Bronchial epithelial cell (primary cell): ENCODE measurements at regions not wholly inside any gene's neighbourhood (a gene's known extent, or its start where the extent isn't known, plus 50 kb on each side); places are given as distances from the start of the nearest gene placed in this dataset.

Experiments used
- DNase-seq: peaks from one replicate; pipeline ENCODE4 v3.0.0-alpha.2; 2010; ENCODE audit warnings: low read depth
- FAIRE-seq: peaks from 2 replicates; lab custom pipeline; 2011; peaks lifted over from hg19 to GRCh38; lab: Jason Lieb, UNC
- H3K27me3 ChIP-seq: 2 replicates; pipeline ENCODE4 v1.5.1; 2011; ENCODE audit warnings: low read length; ENCODE audit not compliant: control insufficient read depth, insufficient read depth
- H3K36me3 ChIP-seq: 2 replicates; pipeline ENCODE4 v1.5.1; 2011; ENCODE audit warnings: low read length; ENCODE audit not compliant: control insufficient read depth, insufficient read depth
- H3K4me3 ChIP-seq: 2 replicates; pipeline ENCODE4 v1.5.1; 2011; ENCODE audit warnings: mild to moderate bottlenecking, low read depth, low read length, control low read depth
- TF ChIP-seq, protein P1 (sequence below): IDR thresholded peaks from 2 replicates; pipeline ENCODE4 v1.5.1; 2011; ENCODE audit warnings: mild to moderate bottlenecking, moderate library complexity, low read length, control low read depth, inconsistent platforms; ENCODE audit not compliant: insufficient read depth, severe bottlenecking

- no peaks in the 10 kb centered on the region for H3K27me3 ChIP-seq
- TF ChIP-seq, protein P1, sequence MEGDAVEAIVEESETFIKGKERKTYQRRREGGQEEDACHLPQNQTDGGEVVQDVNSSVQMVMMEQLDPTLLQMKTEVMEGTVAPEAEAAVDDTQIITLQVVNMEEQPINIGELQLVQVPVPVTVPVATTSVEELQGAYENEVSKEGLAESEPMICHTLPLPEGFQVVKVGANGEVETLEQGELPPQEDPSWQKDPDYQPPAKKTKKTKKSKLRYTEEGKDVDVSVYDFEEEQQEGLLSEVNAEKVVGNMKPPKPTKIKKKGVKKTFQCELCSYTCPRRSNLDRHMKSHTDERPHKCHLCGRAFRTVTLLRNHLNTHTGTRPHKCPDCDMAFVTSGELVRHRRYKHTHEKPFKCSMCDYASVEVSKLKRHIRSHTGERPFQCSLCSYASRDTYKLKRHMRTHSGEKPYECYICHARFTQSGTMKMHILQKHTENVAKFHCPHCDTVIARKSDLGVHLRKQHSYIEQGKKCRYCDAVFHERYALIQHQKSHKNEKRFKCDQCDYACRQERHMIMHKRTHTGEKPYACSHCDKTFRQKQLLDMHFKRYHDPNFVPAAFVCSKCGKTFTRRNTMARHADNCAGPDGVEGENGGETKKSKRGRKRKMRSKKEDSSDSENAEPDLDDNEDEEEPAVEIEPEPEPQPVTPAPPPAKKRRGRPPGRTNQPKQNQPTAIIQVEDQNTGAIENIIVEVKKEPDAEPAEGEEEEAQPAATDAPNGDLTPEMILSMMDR = no peak
- FAIRE-seq (no peak), DNase-seq (no peak)
- no peak overlapping the region for H3K4me3 ChIP-seq
- no peaks in the 10 kb centered on the region for H3K36me3 ChIP-seq
These were observed 51.8 kb upstream of the NDUFB4 start for GRCh38 chr3:120544361-120544760.

DNA sequence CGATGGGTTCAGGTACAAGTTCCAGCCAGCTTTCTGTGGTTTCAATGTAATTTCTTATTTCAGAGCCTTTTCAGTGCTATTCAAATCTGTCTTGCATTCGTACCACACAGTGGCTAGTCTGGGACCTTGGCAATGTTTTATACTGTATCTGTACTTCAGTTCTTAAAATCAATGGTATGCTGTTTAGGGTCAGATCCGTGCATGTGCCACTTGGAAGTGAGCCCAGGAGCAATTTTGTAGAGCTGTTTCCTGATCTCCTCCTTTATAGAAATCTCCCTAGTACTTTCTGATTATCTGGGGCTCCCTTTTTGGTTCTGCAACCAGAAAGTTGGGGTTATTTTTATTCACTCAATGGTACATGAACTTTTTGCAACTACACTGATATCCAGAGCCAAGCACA is 59.5 kb upstream of the NDUFB4 start:
- Histone ChIP-seq H3K36me3 (no peaks in the 10 kb centered on the region), H3K27me3 (no peaks in the 10 kb centered on the region), H3K4me3 (no peak overlapping the region)
- no peak for DNase-seq
- TF ChIP-seq, protein P1 = no peak
- no peak for FAIRE-seq

DNA sequence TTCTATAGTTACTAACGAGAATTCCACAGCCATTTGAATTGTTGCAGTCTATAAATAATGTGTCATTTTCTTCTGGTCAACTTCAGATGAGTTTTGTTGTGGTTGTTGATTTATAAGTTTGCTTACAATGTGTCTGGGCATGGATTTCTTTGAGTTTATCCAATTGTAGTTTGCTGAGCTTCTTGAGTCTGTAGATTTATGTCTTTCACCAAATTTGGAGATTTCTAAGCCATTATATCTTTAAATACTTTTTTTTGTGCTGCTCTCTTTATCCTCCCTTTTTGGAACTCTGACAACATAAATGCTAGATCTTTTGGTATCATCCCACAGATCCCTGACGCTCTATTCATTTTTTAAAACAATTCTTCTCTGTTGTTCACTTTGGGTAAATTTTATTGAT is 63.2 kb upstream of the NDUFB4 start:
- TF ChIP-seq, protein P1 = no peak
- FAIRE-seq (no peak), DNase-seq (no peak)
- no peaks in the 10 kb centered on the region for H3K27me3 ChIP-seq
- H3K36me3 ChIP-seq = no peaks in the 10 kb centered on the region
- H3K4me3 ChIP-seq = no peak overlapping the region

- FAIRE-seq = no peak
- no peaks in the 10 kb centered on the region for H3K27me3 ChIP-seq
- no peak for DNase-seq
- H3K4me3 ChIP-seq = no peak overlapping the region
- TF ChIP-seq, protein P1 = no peak
- no peaks in the 10 kb centered on the region for H3K36me3 ChIP-seq
These were observed 68.0 kb upstream of the NDUFB4 start for GRCh38 chr3:120528163-120528562.

DNA sequence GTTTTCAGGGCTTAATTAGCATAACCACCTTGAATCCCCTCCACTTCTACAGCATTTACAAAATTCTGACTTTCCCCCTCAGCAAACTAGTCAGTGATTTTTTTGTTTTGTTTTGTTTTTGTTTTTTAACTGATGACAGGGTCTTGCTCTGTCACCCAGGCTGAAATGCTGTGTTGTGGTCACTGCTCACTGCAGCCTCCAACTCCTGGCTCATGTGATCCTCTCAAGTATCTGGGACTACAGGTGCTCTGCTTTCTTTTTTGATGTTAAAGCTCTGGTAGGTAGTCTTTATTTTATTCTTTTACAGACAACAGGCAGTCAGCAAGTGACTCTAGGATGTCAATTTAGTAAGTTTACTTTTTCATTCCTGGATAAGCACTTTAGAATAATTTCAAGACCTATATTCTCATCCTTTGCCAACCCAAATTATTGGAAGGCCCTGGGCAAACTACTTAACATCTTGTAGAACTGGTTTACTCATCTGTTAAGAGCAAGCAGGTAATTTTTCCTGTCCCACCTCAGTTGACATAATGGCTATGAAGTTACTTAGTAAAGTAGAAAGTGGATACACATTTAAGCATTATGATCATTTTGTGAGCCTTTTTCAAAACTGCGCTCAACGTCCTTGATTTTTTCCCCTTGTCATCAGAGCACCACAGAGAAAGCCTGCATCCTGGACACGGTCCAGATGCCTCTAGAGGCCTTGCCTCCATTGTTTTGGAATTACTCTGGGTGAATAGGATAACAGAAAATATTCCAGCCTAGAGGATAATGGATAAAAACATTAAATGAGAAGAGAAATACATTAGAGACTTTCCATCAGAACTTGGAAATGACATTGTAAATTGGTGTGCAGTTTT is 69.9 kb upstream of the NDUFB4 start:
- FAIRE-seq (peak; percentile 18), DNase-seq (no peak)
- Histone ChIP-seq H3K27me3 (no peaks in the 10 kb centered on the region), H3K36me3 (no peaks in the 10 kb centered on the region), H3K4me3 (no peak overlapping the region)
- TF ChIP-seq, protein P1 = no peak
